Endodermal cell (in vitro differentiated cells): ENCODE measurements at regions not wholly inside any gene's neighbourhood (a gene's known extent, or its start where the extent isn't known, plus 50 kb on each side); places are given as distances from the start of the nearest gene placed in this dataset.

ENCODE experiments used
- DNase-seq: peaks from one replicate; pipeline ENCODE4 v3.0.0-alpha.2; 2017
- H3K27ac ChIP-seq: 2 replicates; pipeline ENCODE4 v1.5.1; 2013; ENCODE audit warnings: mild to moderate bottlenecking, low read depth, low read length, moderate library complexity
- H3K27me3 ChIP-seq: 2 replicates; pipeline ENCODE4 v1.6.1; 2013; ENCODE audit warnings: mild to moderate bottlenecking, low read length, moderate library complexity; ENCODE audit not compliant: insufficient read depth, control insufficient read depth, poor library complexity, severe bottlenecking
- H3K36me3 ChIP-seq: 2 replicates; pipeline ENCODE4 v1.7.0; 2013; ENCODE audit warnings: mild to moderate bottlenecking, low read length, moderate library complexity; ENCODE audit not compliant: control insufficient read depth, insufficient read depth
- H3K4me1 ChIP-seq: one replicate; pipeline ENCODE4 v1.7.0; 2013; ENCODE audit warnings: low read length; ENCODE audit not compliant: control insufficient read depth, insufficient read depth
- H3K4me3 ChIP-seq: 2 replicates; pipeline ENCODE4 v1.5.1; 2013; ENCODE audit warnings: mild to moderate bottlenecking, low read length, moderate library complexity
- H3K9ac ChIP-seq: 2 replicates; pipeline ENCODE4 v1.6.1; 2013; ENCODE audit warnings: mild to moderate bottlenecking, low read length, moderate library complexity; ENCODE audit not compliant: poor library complexity, severe bottlenecking; ENCODE audit errors: extremely low read depth
- H3K9me3 ChIP-seq: 2 replicates; pipeline ENCODE4 v1.6.1; 2013; ENCODE audit warnings: mild to moderate bottlenecking, low read length, moderate library complexity; ENCODE audit not compliant: control insufficient read depth
- H3K27ac Mint-ChIP-seq: 2 replicates; pipeline ENCODE4 v1.8.0; 2020; ENCODE audit warnings: mixed read lengths
- H3K27me3 Mint-ChIP-seq: 2 replicates; pipeline ENCODE4 v1.8.0; 2021; ENCODE audit warnings: mild to moderate bottlenecking, mixed read lengths; ENCODE audit not compliant: insufficient read depth
- H3K36me3 Mint-ChIP-seq: 2 replicates; pipeline ENCODE4 v1.8.0; 2020; ENCODE audit warnings: low read depth, mixed read lengths
- H3K4me1 Mint-ChIP-seq: 2 replicates; pipeline ENCODE4 v1.8.0; 2020; ENCODE audit warnings: mixed read lengths
- H3K4me3 Mint-ChIP-seq: 2 replicates; pipeline ENCODE4 v1.8.0; 2020; ENCODE audit warnings: mild to moderate bottlenecking, moderate library complexity, mixed read lengths
- H3K9me3 Mint-ChIP-seq: 2 replicates; pipeline ENCODE4 v1.8.0; 2020; ENCODE audit warnings: mild to moderate bottlenecking, mixed read lengths
- CTCF ChIP-seq: fragments of 200-600 bp; sonication (generic); conservative IDR thresholded peaks from 2 replicates; pipeline ENCODE4 v1.5.0; 2021; ENCODE audit warnings: antibody characterized with exemption, mild to moderate bottlenecking
- WGBS, 2 experiments: methylation state at CpG; one replicate each; pipeline versions ENCODE4 v1.1.5 to v1.1.7; 2013; ENCODE audit warnings: missing lambda C conversion rate in 2 of 2, mixed read lengths in 1 of 2; ENCODE audit not compliant: insufficient coverage in 1 of 2, insufficient read length in 1 of 2; 5-methylcytosine and 5-hydroxymethylcytosine counted together

DNA sequence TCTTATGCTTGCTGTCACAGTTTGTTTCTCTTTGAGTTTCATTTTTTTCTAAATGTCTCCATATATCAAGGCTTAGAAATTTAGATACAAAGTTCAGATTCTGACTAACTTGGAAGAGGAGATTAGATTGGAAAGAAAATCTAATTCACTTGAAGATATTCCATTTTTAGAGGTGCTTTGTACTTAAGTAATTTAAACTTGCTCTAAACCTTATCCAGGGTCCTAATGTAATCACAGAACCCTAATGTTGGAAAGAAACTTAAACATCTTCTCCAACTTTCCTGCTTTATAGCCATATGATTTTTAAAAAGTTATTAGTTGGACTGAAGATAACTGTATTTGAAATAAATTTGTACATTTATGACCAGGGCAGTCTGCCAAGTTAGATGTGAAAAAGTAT is 81.1 kb upstream of the ARHGEF3 start:
- no peak for DNase-seq
- TF ChIP-seq CTCF: no peak
- H3K4me3 ChIP-seq: no peak overlapping the region
- no peaks in the 10 kb centered on the region for H3K36me3 Mint-ChIP-seq
- H3K4me1 ChIP-seq: peaks cover 10% of the 10 kb centered on the region
- H3K36me3 ChIP-seq: no peaks in the 10 kb centered on the region
- no peak overlapping the region for H3K4me3 Mint-ChIP-seq
- H3K27ac ChIP-seq: no peak overlapping the region
- no peak overlapping the region for H3K9ac ChIP-seq
- peaks cover 10% of the 10 kb centered on the region for H3K4me1 Mint-ChIP-seq
- no peaks in the 10 kb centered on the region for H3K9me3 Mint-ChIP-seq
- no peaks in the 10 kb centered on the region for H3K27me3 ChIP-seq
- no peaks in the 10 kb centered on the region for H3K27me3 Mint-ChIP-seq
- H3K27ac Mint-ChIP-seq: no peak overlapping the region
- no peaks in the 10 kb centered on the region for H3K9me3 ChIP-seq

- Mint-ChIP-seq H3K27ac (no peak overlapping the region), H3K36me3 (no peaks in the 10 kb centered on the region), H3K9me3 (no peaks in the 10 kb centered on the region), H3K4me3 (no peak overlapping the region), H3K27me3 (no peaks in the 10 kb centered on the region), H3K4me1 (peaks cover 13% of the 10 kb centered on the region)
- no peaks in the 10 kb centered on the region for H3K27me3 ChIP-seq
- H3K9ac ChIP-seq: no peak overlapping the region
- 96 to 100% methylated on average over 2 of the region's 2 CpGs for WGBS, 2 experiments
- DNase-seq: no peak
- H3K9me3 ChIP-seq: no peaks in the 10 kb centered on the region
- no peak overlapping the region for H3K27ac ChIP-seq
- H3K4me1 ChIP-seq: peaks cover 10% of the 10 kb centered on the region
- no peaks in the 10 kb centered on the region for H3K36me3 ChIP-seq
- H3K4me3 ChIP-seq: no peak overlapping the region
- TF ChIP-seq CTCF: no peak
These were observed 80.1 kb upstream of the ARHGEF3 start for GRCh38 chr3:56881841-56882240.

- Histone ChIP-seq H3K27me3 (no peaks in the 10 kb centered on the region), H3K4me3 (no peak overlapping the region), H3K36me3 (no peaks in the 10 kb centered on the region), H3K9ac (no peak overlapping the region), H3K9me3 (no peaks in the 10 kb centered on the region), H3K4me1 (peaks cover 6% of the 10 kb centered on the region), H3K27ac (no peak overlapping the region)
- no peak for DNase-seq
- 85 to 96% methylated on average over 5 to 8 of the region's 8 CpGs for WGBS, 2 experiments
- Mint-ChIP-seq H3K27ac (no peak overlapping the region), H3K27me3 (no peaks in the 10 kb centered on the region), H3K9me3 (no peaks in the 10 kb centered on the region), H3K4me3 (no peak overlapping the region), H3K4me1 (peaks cover 21% of the 10 kb centered on the region), H3K36me3 (no peaks in the 10 kb centered on the region)
- no peak for TF ChIP-seq CTCF
These were observed 79.2 kb upstream of the ARHGEF3 start for GRCh38 chr3:56880720-56881575.
